K562 (cell line): ENCODE measurements at regions not wholly inside any gene's neighbourhood (a gene's known extent, or its start where the extent isn't known, plus 50 kb on each side); places are given as distances from the start of the nearest gene placed in this dataset.

Experiments
- ATAC-seq: fragments of 200-7000 bp; cut with Tn5 transposase; 3 replicates; pipeline ENCODE4 v1.9.1; 2020; ENCODE audit warnings: moderate library complexity
- BruUV-seq: library from RNA; stranded (reverse); fragments of 400-500 nt; replicated peaks from 2 replicates; lab custom pipeline; 2021; lab: Mats Ljungman, UMichigan
- CTCF ChIA-PET: fragments of 300-600 bp; formaldehyde crosslinking; extraction: SDS; loops from one replicate; lab custom pipeline; 2021; ENCODE audit warnings: low intra/inter-chr PET ratio; lab: Yijun Ruan, JAX
- POLR2A ChIA-PET: fragments of 300-600, 350-650 bp; sonication (Branson Sonifier 250); formaldehyde crosslinking; extraction: SDS; loops from one replicate; lab custom pipeline; 2021; ENCODE audit warnings: antibody characterized with exemption, inconsistent platforms; lab: Yijun Ruan, JAX
- DNase-seq, 4 experiments: peaks; one replicate each; pipeline versions ENCODE4 v3.0.0 to v3.0.0-alpha.2; 2011 to 2018; ENCODE audit warnings: low spot score in 3 of 4, mixed read lengths in 3 of 4; ENCODE audit errors: extremely low read depth in 1 of 4
- FAIRE-seq: peaks from 2 replicates; lab custom pipeline; 2011; peaks lifted over from hg19 to GRCh38; lab: Jason Lieb, UNC
- H2AFZ ChIP-seq: 2 replicates; pipeline ENCODE4 v1.6.0; 2011; ENCODE audit warnings: low read depth, low read length, control low read depth, inconsistent platforms
- H3K27ac ChIP-seq: fragments of 200-600 bp; 3 replicates; pipeline ENCODE4 v1.8.0; 2011; ENCODE audit warnings: low read depth, mild to moderate bottlenecking, control low read depth, inconsistent platforms, low read length, moderate library complexity, mixed read lengths; ENCODE audit errors: extremely low read depth
- H3K27me3 ChIP-seq, 2 experiments: fragments of 300-600 bp in 1 of 2; 2 replicates in 1 of 2; 3 replicates in 1 of 2; pipeline versions ENCODE4 v1.6.0 to v1.8.0; 2011; ENCODE audit warnings: inconsistent platforms in 2 of 2, low read length in 2 of 2, mild to moderate bottlenecking in 1 of 2, mixed read lengths in 1 of 2, moderate library complexity in 1 of 2; ENCODE audit not compliant: control insufficient read depth in 2 of 2, insufficient read depth in 2 of 2
- H3K36me3 ChIP-seq: fragments of 300-600 bp; 3 replicates; pipeline ENCODE4 v1.8.0; 2011; ENCODE audit warnings: mild to moderate bottlenecking, low read length, inconsistent platforms; ENCODE audit not compliant: control insufficient read depth, insufficient read depth
- H3K4me1 ChIP-seq, 2 experiments: fragments of 200-600 bp in 1 of 2; replicated peaks in 1 of 2; 2 replicates in 1 of 2; 3 replicates in 1 of 2; pipeline versions ENCODE4 v1.5.1 to v1.8.0; 2011; ENCODE audit warnings: inconsistent platforms in 2 of 2, low read length in 2 of 2, mild to moderate bottlenecking in 1 of 2, mixed read lengths in 1 of 2, moderate library complexity in 1 of 2; ENCODE audit not compliant: control insufficient read depth in 2 of 2, insufficient read depth in 2 of 2
- H3K4me2 ChIP-seq: 2 replicates; pipeline ENCODE4 v1.6.1; 2011; ENCODE audit warnings: low read length, control low read depth, inconsistent platforms, mixed read lengths; ENCODE audit not compliant: insufficient read depth
- H3K4me3 ChIP-seq: fragments of 200-600 bp; sonication (generic), shearing (Covaris generic); 2 replicates; pipeline ENCODE4 v1.5.1; 2016; ENCODE audit warnings: control low read depth, inconsistent platforms
- H3K79me2 ChIP-seq: fragments of 200-600 bp; 3 replicates; pipeline ENCODE4 v1.8.0; 2011; ENCODE audit warnings: low read length, inconsistent platforms; ENCODE audit not compliant: control insufficient read depth, insufficient read depth
- H3K9ac ChIP-seq, 2 experiments: 2 replicates each; pipeline versions ENCODE4 v1.6.0 to v1.6.1; 2011; ENCODE audit warnings: low read depth in 2 of 2, low read length in 2 of 2, control low read depth in 1 of 2, inconsistent platforms in 1 of 2, mild to moderate bottlenecking in 1 of 2, mixed read lengths in 1 of 2; ENCODE audit not compliant: insufficient read depth in 1 of 2
- H3K9me1 ChIP-seq: one replicate; pipeline ENCODE4 v1.6.0; 2011; ENCODE audit warnings: inconsistent platforms, mild to moderate bottlenecking, low read length, moderate library complexity; ENCODE audit not compliant: control insufficient read depth, insufficient read depth
- H3K9me3 ChIP-seq: replicated peaks from 2 replicates; pipeline ENCODE4 v1.5.1; 2011; ENCODE audit warnings: low read depth, low read length, inconsistent platforms; ENCODE audit not compliant: control insufficient read depth, insufficient read depth
- H4K20me1 ChIP-seq: replicated peaks from 2 replicates; pipeline ENCODE4 v1.6.1; 2011; ENCODE audit warnings: low read length, inconsistent platforms, mixed read lengths; ENCODE audit not compliant: control insufficient read depth, insufficient read depth
- BHLHE40 ChIP-seq: IDR thresholded peaks from 2 replicates; pipeline ENCODE4 v1.6.1; 2011; ENCODE audit warnings: low read length, improper control_type of control experiment
- CEBPB ChIP-seq: fragments of 450-650 bp; IDR thresholded peaks from 2 replicates; pipeline ENCODE4 v1.6.1; 2016; ENCODE audit warnings: missing genetic modification characterization, missing compliant biosample characterization
- FOXP1 ChIP-seq: sonication (generic); formaldehyde crosslinking; IDR thresholded peaks from 2 replicates; pipeline ENCODE4 v1.8.0; 2022; ENCODE audit warnings: mild to moderate bottlenecking, missing genetic modification reagents
- HDAC1 ChIP-seq, 2 experiments: fragments of 450-650 bp; IDR thresholded peaks; 2 replicates each; pipeline ENCODE4 v1.6.1; 2016 to 2017; ENCODE audit warnings: inconsistent platforms in 1 of 2, mild to moderate bottlenecking in 1 of 2, moderate library complexity in 1 of 2
- MIER1 ChIP-seq: fragments of 450-650 bp; IDR thresholded peaks from 2 replicates; pipeline ENCODE4 v1.6.1; 2016; ENCODE audit warnings: antibody characterized with exemption, mild to moderate bottlenecking, low read depth
- PML ChIP-seq: IDR thresholded peaks from 2 replicates; pipeline ENCODE4 v1.6.1; 2012; ENCODE audit warnings: low read length, inconsistent platforms
- RFX1 ChIP-seq: fragments of 450-650 bp; IDR thresholded peaks from 2 replicates; pipeline ENCODE4 v1.6.1; 2016; ENCODE audit warnings: mild to moderate bottlenecking, moderate library complexity
- SIRT6 ChIP-seq: IDR thresholded peaks from one replicate; pipeline ENCODE4 v1.6.1; 2012; ENCODE audit warnings: low read depth, mild to moderate bottlenecking, control low read depth, inconsistent platforms, low read length, moderate library complexity
- SMARCC2 ChIP-seq: fragments of 450-650 bp; IDR thresholded peaks from 2 replicates; pipeline ENCODE4 v1.6.1; 2017; ENCODE audit warnings: antibody characterized with exemption, moderate library complexity, mild to moderate bottlenecking, low read depth
- SP1 ChIP-seq: sonication (generic); formaldehyde crosslinking; IDR thresholded peaks from 2 replicates; pipeline ENCODE4 v1.8.1; 2022; ENCODE audit warnings: mild to moderate bottlenecking, missing genetic modification reagents
- TAF15 ChIP-seq: fragments of 200-400 bp; formaldehyde crosslinking; IDR thresholded peaks from 2 replicates; pipeline ENCODE4 v1.6.1; 2017; ENCODE audit warnings: mild to moderate bottlenecking, low read depth, low read length, moderate library complexity
- THAP12 ChIP-seq: fragments of 250-450 bp; sonication (Bioruptor Pico); IDR thresholded peaks from 2 replicates; pipeline ENCODE4 v1.9.0; 2021; ENCODE audit warnings: mild to moderate bottlenecking, inconsistent platforms
- ZNF12 ChIP-seq: sonication (generic); formaldehyde crosslinking; IDR thresholded peaks from 2 replicates; pipeline ENCODE4 v1.4.0; 2020; ENCODE audit warnings: mild to moderate bottlenecking, missing genetic modification reagents
- ZNF143 ChIP-seq: sonication (generic); formaldehyde crosslinking; IDR thresholded peaks from 2 replicates; pipeline ENCODE4 v1.9.0; 2022; ENCODE audit warnings: mild to moderate bottlenecking, missing genetic modification reagents
- ZNF282 ChIP-seq: sonication (generic); formaldehyde crosslinking; IDR thresholded peaks from 2 replicates; pipeline ENCODE4 v1.8.1; 2023; ENCODE audit warnings: missing genetic modification reagents
- ZNF551 ChIP-seq: fragments of 250-450 bp; sonication (Bioruptor Pico); IDR thresholded peaks from 2 replicates; pipeline ENCODE4 v1.5.0; 2021; ENCODE audit warnings: mild to moderate bottlenecking, moderate library complexity
- ZNF57 ChIP-seq: fragments of 450-650 bp; formaldehyde crosslinking; IDR thresholded peaks from 2 replicates; pipeline ENCODE4 v1.4.0; 2020; ENCODE audit warnings: mild to moderate bottlenecking, moderate library complexity
- ZNF77 ChIP-seq: fragments of 250-450 bp; sonication (Bioruptor Pico); IDR thresholded peaks from 2 replicates; pipeline ENCODE4 v1.5.0; 2020
- WGBS: fragments of 100-300 bp; shearing (Covaris generic); methylation state at CpG from one replicate; pipeline ENCODE4 v1.1.6; 2016; ENCODE audit warnings: low coverage, mixed read lengths; ENCODE audit not compliant: insufficient coverage; ENCODE audit errors: missing lambda C conversion rate; 5-methylcytosine and 5-hydroxymethylcytosine counted together
- in situ Hi-C: fragments of 300-500 bp; cut with MboI; formaldehyde crosslinking; loops from 4 replicates; pipeline ENCODE4 v1.15.0; 2018; ENCODE audit warnings: inconsistent platforms, mixed read lengths
- intact Hi-C: fragments of 100-400 bp; cut with micrococcal nuclease; formaldehyde crosslinking; loops from 2 replicates; pipeline ENCODE4 v1.14.2; 2022

GRCh38 chr16:73262931-73263330 lies 215.0 kb upstream of the ZFHX3 start:
- in situ Hi-C loops, result no loop called here
- POLR2A ChIA-PET, result interaction anchor here (0.6 kb wide), 1 partner anchor 252 kb away, joined by 3 read pairs; no protein-coding TSS in a partner anchor
- ATAC-seq (no peak), DNase-seq (no peak), FAIRE-seq (no peak)
- H3K79me2 ChIP-seq, result no peaks in the 10 kb centered on the region
- H3K4me3 ChIP-seq, result no peak overlapping the region
- H3K4me2 ChIP-seq, result no peak overlapping the region
- H3K36me3 ChIP-seq, result no peaks in the 10 kb centered on the region
- TF ChIP-seq BHLHE40, result no peak
- no peak for TF ChIP-seq HDAC1 (IDR thresholded peaks at IDR 0.05)
- TF ChIP-seq FOXP1 (CRISPR knock-in tag), result no peak
- H3K27me3 ChIP-seq, result no peaks in the 10 kb centered on the region
- no peak overlapping the region for H3K27ac ChIP-seq
- no peaks in the 10 kb centered on the region for H3K9me3 ChIP-seq
- CTCF ChIA-PET, result no interaction called here
- H4K20me1 ChIP-seq, result no peaks in the 10 kb centered on the region
- no TSS peak for BruUV-seq
- 7% methylated on average over 2 of the region's 2 CpGs for WGBS
- H3K9ac ChIP-seq, result no peak overlapping the region
- no peaks in the 10 kb centered on the region for H3K9me1 ChIP-seq
- intact Hi-C loops, result no loop called here
- H3K4me1 ChIP-seq, result no peaks in the 10 kb centered on the region
- no peak overlapping the region for H2AFZ ChIP-seq

- 2% methylated on average over 3 of the region's 3 CpGs for WGBS
- FAIRE-seq, result no peak
- TF ChIP-seq ZNF551 (no peak), ZNF12 (no peak), SMARCC2 (no peak), MIER1 (no peak), ZNF143 (CRISPR knock-in tag) (no peak), ZNF282 (CRISPR knock-in tag) (no peak), ZNF77 (CRISPR knock-in tag) (no peak), SIRT6 (no peak), BHLHE40 (no peak), ZNF57 (CRISPR knock-in tag) (no peak), SP1 (CRISPR knock-in tag) (no peak), TAF15 (no peak), RFX1 (no peak), CEBPB (tag) (no peak), THAP12 (no peak), PML (no peak)
Measured at GRCh38 chr16:73255031-73255430, 207.1 kb upstream of the ZFHX3 start.

More at GRCh38 chr16:73255031-73255430, 207.1 kb upstream of the ZFHX3 start:
- in situ Hi-C loops, result no loop called here
- H2AFZ ChIP-seq, result no peak overlapping the region
- H4K20me1 ChIP-seq, result no peaks in the 10 kb centered on the region
- ATAC-seq (no peak), DNase-seq (no peak)
- BruUV-seq, result no TSS peak
- no peak overlapping the region for H3K27ac ChIP-seq
- no peaks in the 10 kb centered on the region for H3K36me3 ChIP-seq
- no peaks in the 10 kb centered on the region for H3K9me3 ChIP-seq
- no peaks in the 10 kb centered on the region for H3K79me2 ChIP-seq
- no peaks in the 10 kb centered on the region for H3K27me3 ChIP-seq
- no peaks in the 10 kb centered on the region for H3K4me1 ChIP-seq
- no peaks in the 10 kb centered on the region for H3K9me1 ChIP-seq
- POLR2A ChIA-PET, result no interaction called here
- no peak overlapping the region for H3K4me2 ChIP-seq
- no peak overlapping the region for H3K9ac ChIP-seq
- intact Hi-C loops, result no loop called here
- CTCF ChIA-PET, result no interaction called here
- no peak overlapping the region for H3K4me3 ChIP-seq
